IMR-90 (cell line): ENCODE measurements at regions not wholly inside any gene's neighbourhood (a gene's known extent, or its start where the extent isn't known, plus 50 kb on each side); places are given as distances from the start of the nearest gene placed in this dataset.

Experiments used
- ATAC-seq: fragments of 200-7000 bp; cut with Tn5 transposase; 2 replicates; pipeline ENCODE4 v1.9.1; 2020; ENCODE audit warnings: low read depth, mild to moderate bottlenecking, moderate library complexity
- BruUV-seq: library from RNA; stranded (reverse); fragments of 400-500 nt; replicated peaks from 2 replicates; lab custom pipeline; 2021; lab: Mats Ljungman, UMichigan
- CTCF ChIA-PET: fragments of 300-600 bp; formaldehyde crosslinking; extraction: SDS; loops from one replicate; lab custom pipeline; 2021; ENCODE audit warnings: antibody characterized with exemption; lab: Yijun Ruan, JAX
- POLR2A ChIA-PET: fragments of 300-600 bp; sonication (Branson Sonifier 250); formaldehyde crosslinking; loops from one replicate; lab custom pipeline; 2022; ENCODE audit warnings: antibody characterized with exemption; ENCODE audit not compliant: unreplicated experiment; lab: Charles Lee
- DNase-seq: peaks from one replicate; pipeline ENCODE4 v3.0.0; 2013
- H2AFZ ChIP-seq: replicated peaks from 2 replicates; pipeline ENCODE3; 2013; ENCODE audit warnings: low read length, mild to moderate bottlenecking; ENCODE audit not compliant: poor library complexity
- H2AK5ac ChIP-seq: 2 replicates; pipeline ENCODE4 v1.6.1; 2013; ENCODE audit warnings: low read depth, low read length, inconsistent platforms
- H2AK9ac ChIP-seq: replicated peaks from 2 replicates; pipeline ENCODE3; 2013; ENCODE audit warnings: mild to moderate bottlenecking, low read depth, low read length, moderate library complexity; ENCODE audit not compliant: poor library complexity
- H2BK120ac ChIP-seq: 2 replicates; pipeline ENCODE4 v1.6.1; 2013; ENCODE audit warnings: low read depth, low read length, inconsistent platforms
- H2BK15ac ChIP-seq: 3 replicates; pipeline ENCODE4 v1.6.1; 2013; ENCODE audit warnings: low read depth, low read length, inconsistent platforms
- H2BK20ac ChIP-seq: 2 replicates; pipeline ENCODE4 v1.6.1; 2013; ENCODE audit warnings: low read depth, mild to moderate bottlenecking, inconsistent platforms, low read length, moderate library complexity
- H2BK5ac ChIP-seq: 2 replicates; pipeline ENCODE4 v1.6.1; 2013; ENCODE audit warnings: mild to moderate bottlenecking, low read depth, low read length, inconsistent platforms; ENCODE audit not compliant: poor library complexity, severe bottlenecking
- H3K14ac ChIP-seq: replicated peaks from 2 replicates; pipeline ENCODE4 v1.6.1; 2013; ENCODE audit warnings: low read depth, low read length, inconsistent platforms
- H3K18ac ChIP-seq: 2 replicates; pipeline ENCODE4 v1.6.1; 2013; ENCODE audit warnings: low read depth, low read length, control low read depth
- H3K23ac ChIP-seq: 2 replicates; pipeline ENCODE4 v1.6.1; 2013; ENCODE audit warnings: low read depth, low read length, inconsistent platforms
- H3K27ac ChIP-seq: 2 replicates; pipeline ENCODE4 v1.5.1; 2013; ENCODE audit warnings: mild to moderate bottlenecking, control low read depth, low read length; ENCODE audit not compliant: insufficient read depth
- H3K27me3 ChIP-seq: 2 replicates; pipeline ENCODE4 v1.6.1; 2013; ENCODE audit warnings: low read length; ENCODE audit not compliant: control insufficient read depth, insufficient read depth
- H3K36me3 ChIP-seq: 2 replicates; pipeline ENCODE4 v1.6.1; 2013; ENCODE audit warnings: low read length, mixed read lengths; ENCODE audit not compliant: control insufficient read depth, insufficient read depth
- H3K4ac ChIP-seq: 2 replicates; pipeline ENCODE4 v1.6.1; 2013; ENCODE audit warnings: low read depth, low read length, inconsistent platforms
- H3K4me1 ChIP-seq: 2 replicates; pipeline ENCODE4 v1.6.1; 2013; ENCODE audit warnings: low read length, mixed read lengths; ENCODE audit not compliant: control insufficient read depth, insufficient read depth
- H3K4me2 ChIP-seq: 2 replicates; pipeline ENCODE4 v1.6.1; 2013; ENCODE audit warnings: low read depth, mild to moderate bottlenecking, control low read depth, low read length, moderate library complexity
- H3K4me3 ChIP-seq: 2 replicates; pipeline ENCODE4 v1.5.1; 2013; ENCODE audit warnings: low read depth, mild to moderate bottlenecking, control low read depth, low read length, moderate library complexity; ENCODE audit not compliant: insufficient read depth
- H3K56ac ChIP-seq: 2 replicates; pipeline ENCODE4 v1.6.1; 2013; ENCODE audit warnings: low read length, inconsistent platforms; ENCODE audit not compliant: insufficient read depth; ENCODE audit errors: extremely low read depth
- H3K79me1 ChIP-seq, 2 experiments: 2 replicates each; pipeline ENCODE4 v1.6.1; 2013; ENCODE audit warnings: low read length in 2 of 2, inconsistent platforms in 1 of 2, low read depth in 1 of 2
- H3K9ac ChIP-seq: 2 replicates; pipeline ENCODE4 v1.6.1; 2013; ENCODE audit warnings: low read depth, low read length, control low read depth
- H3K9me1 ChIP-seq: 2 replicates; pipeline ENCODE4 v1.6.1; 2013; ENCODE audit warnings: low read length, inconsistent platforms; ENCODE audit not compliant: insufficient read depth
- H3K9me3 ChIP-seq: 2 replicates; pipeline ENCODE4 v1.6.1; 2013; ENCODE audit warnings: low read length; ENCODE audit not compliant: control insufficient read depth, insufficient read depth
- H4K20me1 ChIP-seq: 2 replicates; pipeline ENCODE4 v1.6.1; 2013; ENCODE audit warnings: low read length, inconsistent platforms; ENCODE audit not compliant: insufficient read depth
- H4K5ac ChIP-seq: 2 replicates; pipeline ENCODE4 v1.6.1; 2013; ENCODE audit warnings: mild to moderate bottlenecking, low read depth, low read length, control low read depth
- H4K8ac ChIP-seq, 2 experiments: 2 replicates each; pipeline ENCODE4 v1.6.1; 2013; ENCODE audit warnings: low read depth in 2 of 2, low read length in 2 of 2, control low read depth in 1 of 2, inconsistent platforms in 1 of 2
- H4K91ac ChIP-seq: 2 replicates; pipeline ENCODE4 v1.6.1; 2013; ENCODE audit warnings: low read depth, low read length, inconsistent platforms; ENCODE audit not compliant: insufficient read depth
- BHLHE40 ChIP-seq: fragments of 150-350 bp; IDR thresholded peaks from 2 replicates; pipeline ENCODE4 v1.6.1; 2016; ENCODE audit warnings: mild to moderate bottlenecking, low read depth, low read length
- CEBPB ChIP-seq: IDR thresholded peaks from 2 replicates; pipeline ENCODE4 v1.6.1; 2012; ENCODE audit warnings: low read depth, low read length, improper control_type of control experiment
- CHD1 ChIP-seq: IDR thresholded peaks from 2 replicates; pipeline ENCODE4 v1.6.1; 2012; ENCODE audit warnings: low read depth, low read length, improper control_type of control experiment
- FOS ChIP-seq: fragments of 150-350 bp; IDR thresholded peaks from 2 replicates; pipeline ENCODE4 v1.6.1; 2016; ENCODE audit warnings: low read depth, low read length
- MAFK ChIP-seq: IDR thresholded peaks from 2 replicates; pipeline ENCODE4 v1.6.1; 2012; ENCODE audit warnings: low read depth, low read length, improper control_type of control experiment
- MAZ ChIP-seq: IDR thresholded peaks from 2 replicates; pipeline ENCODE4 v1.6.1; 2012; ENCODE audit warnings: low read depth, mild to moderate bottlenecking, low read length, improper control_type of control experiment, moderate library complexity, borderline replicate concordance
- MXI1 ChIP-seq: IDR thresholded peaks from 2 replicates; pipeline ENCODE4 v1.6.1; 2012; ENCODE audit warnings: low read depth, mild to moderate bottlenecking, low read length, moderate library complexity, borderline replicate concordance
- NFE2L2 ChIP-seq: fragments of 150-350 bp; IDR thresholded peaks from 2 replicates; pipeline ENCODE4 v1.6.1; 2016; ENCODE audit warnings: low read depth, mild to moderate bottlenecking, low read length
- POLR2A ChIP-seq: IDR thresholded peaks from 2 replicates; pipeline ENCODE4 v1.6.1; 2012; ENCODE audit warnings: mild to moderate bottlenecking, low read depth, low read length
- RAD21 ChIP-seq: IDR thresholded peaks from 2 replicates; pipeline ENCODE4 v1.6.1; 2012; ENCODE audit warnings: low read length, improper control_type of control experiment
- RCOR1 ChIP-seq: IDR thresholded peaks from 2 replicates; pipeline ENCODE4 v1.6.1; 2012; ENCODE audit warnings: mild to moderate bottlenecking, low read length, improper control_type of control experiment; ENCODE audit not compliant: insufficient replicate concordance
- RFX5 ChIP-seq: IDR thresholded peaks from 2 replicates; pipeline ENCODE4 v1.8.0; 2012; ENCODE audit warnings: low read depth, mild to moderate bottlenecking, low read length, moderate library complexity
- SMC3 ChIP-seq: fragments of 150-350 bp; IDR thresholded peaks from 2 replicates; pipeline ENCODE4 v1.6.1; 2016; ENCODE audit warnings: low read depth, mild to moderate bottlenecking, antibody characterized with exemption, low read length, moderate library complexity
- WGBS, 2 experiments: methylation state at CpG; one replicate each; pipeline versions ENCODE4 v1.1.5 to v1.1.7; 2013; ENCODE audit warnings: missing lambda C conversion rate in 2 of 2; ENCODE audit not compliant: insufficient read length in 1 of 2; ENCODE audit errors: extremely low coverage in 2 of 2; 5-methylcytosine and 5-hydroxymethylcytosine counted together
- dilution Hi-C: fragments of 300-500 bp; cut with HindIII; formaldehyde crosslinking; loops from one replicate; pipeline ENCODE4 v1.14.3; 2018; ENCODE audit warnings: low sequenced_read_pairs; ENCODE audit not compliant: unreplicated experiment
- in situ Hi-C: fragments of 300-500 bp; cut with MboI; formaldehyde crosslinking; loops from 3 replicates; pipeline ENCODE4 v1.14.3; 2019; ENCODE audit warnings: low sequenced_read_pairs, inconsistent platforms, mixed read lengths
- intact Hi-C: fragments of 100-400 bp; cut with micrococcal nuclease; formaldehyde crosslinking; loops from 2 replicates; pipeline ENCODE4 v1.10.0; 2022
- TF ChIP-seq, protein P1 (sequence below): fragments of 150-350 bp; IDR thresholded peaks from 2 replicates; pipeline ENCODE4 v1.6.1; 2017; ENCODE audit warnings: mild to moderate bottlenecking, antibody characterized with exemption, low read length, low read depth
- TF ChIP-seq, protein P2 (sequence below): fragments of 150-350 bp; IDR thresholded peaks from 2 replicates; pipeline ENCODE4 v1.6.1; 2016; ENCODE audit warnings: low read depth, mild to moderate bottlenecking, low read length, moderate library complexity, borderline replicate concordance

DNA sequence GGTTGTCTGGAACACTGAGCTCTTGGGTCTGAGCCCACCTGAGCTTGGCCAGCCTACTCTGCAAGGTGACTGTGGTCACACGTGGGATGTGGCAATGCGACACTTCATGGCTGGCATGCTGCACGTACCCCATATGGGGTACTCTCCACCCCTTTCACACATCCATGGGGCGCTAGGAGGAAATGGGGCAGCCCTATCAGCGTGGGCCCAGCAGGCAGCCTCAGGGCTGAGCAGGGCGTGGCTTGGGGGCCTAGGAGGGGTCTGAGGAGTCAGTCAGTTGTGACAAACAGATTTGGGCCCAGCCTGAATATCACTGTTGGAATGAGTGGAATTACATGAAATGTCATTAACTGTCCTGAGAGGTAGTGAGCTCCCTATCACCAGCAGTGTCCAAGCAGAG is 82.3 kb upstream of the LINGO1 start:
- Histone ChIP-seq H4K8ac (no peak overlapping the region), H3K4me1 (no peaks in the 10 kb centered on the region), H2AFZ (no peak overlapping the region), H3K27me3 (peaks cover 46% of the 10 kb centered on the region), H2AK9ac (no peak overlapping the region), H3K9me3 (no peaks in the 10 kb centered on the region), H4K5ac (no peak overlapping the region), H3K18ac (no peak overlapping the region), H3K14ac (no peak overlapping the region), H3K9ac (no peak overlapping the region), H3K36me3 (no peaks in the 10 kb centered on the region), H2BK120ac (no peak overlapping the region), H3K4me3 (no peak overlapping the region), H3K4me2 (no peak overlapping the region), H3K4ac (no peak overlapping the region), H4K20me1 (no peaks in the 10 kb centered on the region; the same call in 1 of the 2 replicates), H3K9me1 (no peaks in the 10 kb centered on the region), H4K91ac (no peak overlapping the region), H3K56ac (no peak overlapping the region), H2BK20ac (no peak overlapping the region), H2BK5ac (no peak overlapping the region), H2AK5ac (no peak overlapping the region), H3K23ac (no peak overlapping the region), H3K79me1 (no peaks in the 10 kb centered on the region), H2BK15ac (no peak overlapping the region), H3K27ac (no peak overlapping the region)
- in situ Hi-C loops (no loop called here), intact Hi-C loops (no loop called here), dilution Hi-C loops (no loop called here)
- no TSS peak for BruUV-seq
- CTCF ChIA-PET = no interaction called here
- POLR2A ChIA-PET = no interaction called here
- no peak for DNase-seq
- no peak for ATAC-seq
- TF ChIP-seq, protein P1, sequence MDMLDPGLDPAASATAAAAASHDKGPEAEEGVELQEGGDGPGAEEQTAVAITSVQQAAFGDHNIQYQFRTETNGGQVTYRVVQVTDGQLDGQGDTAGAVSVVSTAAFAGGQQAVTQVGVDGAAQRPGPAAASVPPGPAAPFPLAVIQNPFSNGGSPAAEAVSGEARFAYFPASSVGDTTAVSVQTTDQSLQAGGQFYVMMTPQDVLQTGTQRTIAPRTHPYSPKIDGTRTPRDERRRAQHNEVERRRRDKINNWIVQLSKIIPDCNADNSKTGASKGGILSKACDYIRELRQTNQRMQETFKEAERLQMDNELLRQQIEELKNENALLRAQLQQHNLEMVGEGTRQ = no peak
- TF ChIP-seq NFE2L2 = no peak
- no peak for TF ChIP-seq POLR2A
- no peak for TF ChIP-seq CEBPB
- no peak for TF ChIP-seq FOS
- no peak for TF ChIP-seq RCOR1
- TF ChIP-seq MXI1 = no peak
- no peak for TF ChIP-seq SMC3
- TF ChIP-seq CHD1 = no peak
- no peak for TF ChIP-seq RFX5
- no peak for TF ChIP-seq MAZ
- TF ChIP-seq MAFK = no peak
- TF ChIP-seq RAD21 = no peak
- no peak for TF ChIP-seq BHLHE40
- TF ChIP-seq, protein P2, sequence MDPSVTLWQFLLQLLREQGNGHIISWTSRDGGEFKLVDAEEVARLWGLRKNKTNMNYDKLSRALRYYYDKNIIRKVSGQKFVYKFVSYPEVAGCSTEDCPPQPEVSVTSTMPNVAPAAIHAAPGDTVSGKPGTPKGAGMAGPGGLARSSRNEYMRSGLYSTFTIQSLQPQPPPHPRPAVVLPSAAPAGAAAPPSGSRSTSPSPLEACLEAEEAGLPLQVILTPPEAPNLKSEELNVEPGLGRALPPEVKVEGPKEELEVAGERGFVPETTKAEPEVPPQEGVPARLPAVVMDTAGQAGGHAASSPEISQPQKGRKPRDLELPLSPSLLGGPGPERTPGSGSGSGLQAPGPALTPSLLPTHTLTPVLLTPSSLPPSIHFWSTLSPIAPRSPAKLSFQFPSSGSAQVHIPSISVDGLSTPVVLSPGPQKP = no peak
- no CpG with 5 or more reads among the region's 6 CpGs for WGBS, 2 experiments
